ENCODE measurements at regions not wholly inside any gene's neighbourhood (a gene's known extent, or its start where the extent isn't known, plus 50 kb on each side); places are given as distances from the start of the nearest gene placed in this dataset.

DNA sequence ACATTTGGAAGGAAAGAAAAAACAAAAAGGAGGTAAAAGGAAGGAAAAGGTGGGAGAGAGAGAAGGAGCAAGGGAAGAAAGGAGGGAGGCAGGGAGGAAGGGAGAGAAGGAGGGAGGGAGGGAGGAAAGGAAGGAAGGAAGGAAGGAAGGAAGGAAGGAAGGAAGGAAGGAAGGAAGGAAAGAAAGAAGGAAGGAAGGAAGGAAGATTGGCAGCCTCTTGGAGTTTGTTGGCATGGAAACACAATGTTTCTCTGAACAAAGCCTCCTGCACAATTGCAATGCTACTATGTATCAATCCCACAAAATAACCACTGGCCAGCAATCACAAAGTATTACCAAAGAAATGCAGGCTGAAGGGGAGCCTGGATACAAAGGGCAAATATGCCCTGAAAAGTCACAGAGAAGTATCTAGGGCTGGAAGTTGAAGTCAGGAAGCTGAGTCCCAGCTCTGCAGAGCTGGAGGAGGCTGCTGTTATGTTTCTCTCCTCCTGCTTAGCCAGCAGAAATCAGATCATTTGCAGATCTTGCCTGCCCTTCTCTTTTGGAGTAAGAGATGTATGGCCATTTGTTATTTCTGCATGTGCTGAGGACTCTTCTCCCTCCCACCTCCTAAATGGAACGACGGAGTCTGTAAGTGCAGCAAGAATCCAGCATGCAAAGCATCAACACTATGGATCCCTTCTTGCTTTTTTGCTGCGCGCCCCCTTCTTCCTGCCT lies 195.9 kb upstream of the LDB2 start:
- no peaks in the 10 kb centered on the region for H3K4me1 ChIP-seq
- H3K27me3 ChIP-seq = no peaks in the 10 kb centered on the region
- no peaks in the 10 kb centered on the region for H3K36me3 ChIP-seq
- no peaks in the 10 kb centered on the region for H3K36me3 Mint-ChIP-seq
- H3K9ac ChIP-seq = no peak overlapping the region
- DNase-seq (ENCODE audit: low spot score) = no peak
- no peak overlapping the region for H3K27ac ChIP-seq
- H4K20me1 ChIP-seq (ENCODE audit: low read depth) = no peaks in the 10 kb centered on the region
- H3K4me1 Mint-ChIP-seq = peaks cover 13% of the 10 kb centered on the region
- peaks cover 6% of the 10 kb centered on the region for H3K27me3 Mint-ChIP-seq (ENCODE audit: insufficient read depth, low read depth)
- H3K9me3 Mint-ChIP-seq = no peaks in the 10 kb centered on the region
- H3K9me3 ChIP-seq (ENCODE audit: low read depth) = no peaks in the 10 kb centered on the region
- peak overlapping the region; percentile 85 for H2AFZ ChIP-seq (replicated peaks)
- no peaks in the 10 kb centered on the region for H3F3A ChIP-seq (ENCODE audit: low read depth)
- no peaks in the 10 kb centered on the region for H3K79me2 ChIP-seq (ENCODE audit: low read depth)
- H3K4me3 Mint-ChIP-seq = no peak overlapping the region
- TF ChIP-seq CTCF (IDR thresholded peaks at IDR 0.05) (no peak), EZH2phosphoT487 (IDR thresholded peaks at IDR 0.05) (no peak), EZH2 (IDR thresholded peaks at IDR 0.05) (no peak)
- peak overlapping the region; percentile 3 for H3K27ac Mint-ChIP-seq
- no peak overlapping the region for H3K4me3 ChIP-seq
- no peak overlapping the region for H3K4me2 ChIP-seq

DNA sequence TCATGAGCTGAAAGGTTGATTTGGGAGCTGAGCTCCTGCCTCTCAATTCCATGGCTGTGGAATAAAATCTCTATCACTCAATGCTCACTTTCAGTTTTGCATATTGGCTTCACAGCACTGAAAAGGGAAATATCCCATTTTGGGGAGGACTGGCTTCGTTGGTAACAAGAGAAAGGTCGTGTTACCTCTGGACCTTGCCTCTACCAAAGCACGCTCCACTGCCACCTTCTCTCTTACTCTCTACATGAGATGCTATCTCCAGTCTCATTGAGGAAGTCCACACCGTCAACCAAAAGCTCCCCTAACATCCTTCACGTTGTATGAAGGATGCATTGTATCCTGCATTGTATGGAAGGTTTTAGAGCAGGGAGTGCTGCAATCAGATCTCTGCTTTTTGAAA lies 195.0 kb upstream of the LDB2 start:
- DNase-seq (ENCODE audit: low spot score) = no peak
- no peaks in the 10 kb centered on the region for H3K9me3 Mint-ChIP-seq
- H3K27me3 Mint-ChIP-seq (ENCODE audit: insufficient read depth, low read depth) = peaks cover 6% of the 10 kb centered on the region
- Histone ChIP-seq H3K79me2 (ENCODE audit: low read depth) (no peaks in the 10 kb centered on the region), H3K4me2 (no peak overlapping the region), H3K27me3 (no peaks in the 10 kb centered on the region), H3K4me3 (no peak overlapping the region), H2AFZ (replicated peaks) (no peak overlapping the region), H3K9me3 (ENCODE audit: low read depth) (no peaks in the 10 kb centered on the region), H3K4me1 (no peaks in the 10 kb centered on the region), H3K9ac (no peak overlapping the region), H3K27ac (no peak overlapping the region), H3F3A (ENCODE audit: low read depth) (no peaks in the 10 kb centered on the region), H4K20me1 (ENCODE audit: low read depth) (no peaks in the 10 kb centered on the region), H3K36me3 (no peaks in the 10 kb centered on the region)
- H3K36me3 Mint-ChIP-seq = no peaks in the 10 kb centered on the region
- peaks cover 13% of the 10 kb centered on the region for H3K4me1 Mint-ChIP-seq
- TF ChIP-seq EZH2 (IDR thresholded peaks at IDR 0.05) = no peak
- TF ChIP-seq CTCF (IDR thresholded peaks at IDR 0.05) = no peak
- no peak for TF ChIP-seq EZH2phosphoT487 (IDR thresholded peaks at IDR 0.05)
- H3K4me3 Mint-ChIP-seq = no peak overlapping the region
- no peak overlapping the region for H3K27ac Mint-ChIP-seq

GRCh38 chr4:17092736-17093437 lies 194.4 kb upstream of the LDB2 start:
- Histone ChIP-seq H3K9ac (no peak overlapping the region), H3K27ac (no peak overlapping the region), H3F3A (ENCODE audit: low read depth) (no peaks in the 10 kb centered on the region), H2AFZ (replicated peaks) (no peak overlapping the region), H3K4me3 (no peak overlapping the region), H3K36me3 (no peaks in the 10 kb centered on the region), H3K4me2 (no peak overlapping the region), H3K9me3 (ENCODE audit: low read depth) (no peaks in the 10 kb centered on the region), H3K79me2 (ENCODE audit: low read depth) (no peaks in the 10 kb centered on the region), H3K27me3 (no peaks in the 10 kb centered on the region), H4K20me1 (ENCODE audit: low read depth) (no peaks in the 10 kb centered on the region), H3K4me1 (no peaks in the 10 kb centered on the region)
- H3K27ac Mint-ChIP-seq = no peak overlapping the region
- H3K27me3 Mint-ChIP-seq (ENCODE audit: insufficient read depth, low read depth) = peaks cover 6% of the 10 kb centered on the region
- H3K36me3 Mint-ChIP-seq = no peaks in the 10 kb centered on the region
- H3K4me3 Mint-ChIP-seq = no peak overlapping the region
- DNase-seq (ENCODE audit: low spot score) = no peak
- H3K4me1 Mint-ChIP-seq = peaks cover 13% of the 10 kb centered on the region
- H3K9me3 Mint-ChIP-seq = no peaks in the 10 kb centered on the region
- TF ChIP-seq CTCF (IDR thresholded peaks at IDR 0.05) (no peak), EZH2 (IDR thresholded peaks at IDR 0.05) (no peak), EZH2phosphoT487 (IDR thresholded peaks at IDR 0.05) (no peak)

All from neural progenitor cell (in vitro differentiated cells).